ENCODE measurements at regions not wholly inside any gene's neighbourhood (a gene's known extent, or its start where the extent isn't known, plus 50 kb on each side); places are given as distances from the start of the nearest gene placed in this dataset.

- TF ChIP-seq CTCF (IDR thresholded peaks at IDR 0.05 in 8 of 11, conservative IDR thresholded peaks at IDR 0.05 in 3 of 11) (no peak), POLR2AphosphoS5 (IDR thresholded peaks at IDR 0.05) (no peak), POLR2A (IDR thresholded peaks at IDR 0.05) (no peak)
- Histone ChIP-seq H3K4me1 (no peaks in the 10 kb centered on the region), H3K27me3 (replicated peaks in 1 of 7) (no peaks in the 10 kb centered on the region), H3K4me3 (no peak overlapping the region), H3K9me3 (peaks cover 0 to 14% (median 0%) of the 10 kb centered on the region in 8 donors), H3K27ac (no peak overlapping the region), H3K36me3 (no peaks in the 10 kb centered on the region)
- intact Hi-C loops (cut with DNase I; ENCODE audit: low total_unique reads) = no loop called here
- no peak for DNase-seq
- 68 to 89% (median 72%) methylated on average over 2 of the region's 2 CpGs for WGBS, 5 donors
Observed at GRCh38 chr13:109947006-109947405, 160.6 kb upstream of the IRS2 start.

- Histone ChIP-seq H3K4me3 (no peak overlapping the region), H3K4me1 (no peaks in the 10 kb centered on the region), H3K27ac (no peak overlapping the region), H3K9me3 (peaks cover 0 to 14% (median 0%) of the 10 kb centered on the region in 8 donors), H3K36me3 (no peaks in the 10 kb centered on the region), H3K27me3 (replicated peaks in 1 of 7) (no peaks in the 10 kb centered on the region)
- no peak for TF ChIP-seq POLR2A (IDR thresholded peaks at IDR 0.05)
- no peak for TF ChIP-seq POLR2AphosphoS5 (IDR thresholded peaks at IDR 0.05)
- no peak for TF ChIP-seq CTCF (IDR thresholded peaks at IDR 0.05 in 8 of 11, conservative IDR thresholded peaks at IDR 0.05 in 3 of 11)
- no peak for DNase-seq
- 72 to 93% (median 80%) methylated on average over 4 of the region's 4 CpGs for WGBS, 5 donors
- intact Hi-C loops (cut with DNase I; ENCODE audit: low total_unique reads) = no loop called here
Observed at GRCh38 chr13:109945206-109945960, 159.0 kb upstream of the IRS2 start.

GRCh38 chr13:109941951-109942350, 155.6 kb upstream of the IRS2 start:
- Histone ChIP-seq H3K27ac (no peak overlapping the region), H3K4me3 (no peak overlapping the region), H3K9me3 (peaks cover 0 to 14% (median 0%) of the 10 kb centered on the region in 8 donors), H3K36me3 (no peaks in the 10 kb centered on the region), H3K4me1 (no peaks in the 10 kb centered on the region), H3K27me3 (replicated peaks in 1 of 7) (no peaks in the 10 kb centered on the region)
- TF ChIP-seq POLR2A (IDR thresholded peaks at IDR 0.05) = no peak
- no peak for DNase-seq
- intact Hi-C loops (cut with DNase I; ENCODE audit: low total_unique reads) = no loop called here
- 57 to 83% (median 71%) methylated on average over 7 of the region's 7 CpGs for WGBS, 5 donors

- no peak overlapping the region for H3K4me3 ChIP-seq
- no peaks in the 10 kb centered on the region for H3K36me3 ChIP-seq
- H3K4me1 ChIP-seq = no peaks in the 10 kb centered on the region
- H3K9me3 ChIP-seq = peaks cover 0 to 14% (median 0%) of the 10 kb centered on the region in 8 donors
- H3K27ac ChIP-seq = no peak overlapping the region
- intact Hi-C loops (cut with DNase I; ENCODE audit: low total_unique reads) = no loop called here
- DNase-seq = no peak
- 75 to 79% (median 75%) methylated on average over 2 of the region's 2 CpGs for WGBS, 5 donors
- no peaks in the 10 kb centered on the region for H3K27me3 ChIP-seq (replicated peaks in 1 of 7)
- no peak for TF ChIP-seq POLR2A (IDR thresholded peaks at IDR 0.05)
- TF ChIP-seq POLR2AphosphoS5 (IDR thresholded peaks at IDR 0.05) = no peak
- no peak for TF ChIP-seq CTCF (IDR thresholded peaks at IDR 0.05 in 8 of 11, conservative IDR thresholded peaks at IDR 0.05 in 3 of 11)
Observed at GRCh38 chr13:109941221-109941620, 154.8 kb upstream of the IRS2 start.
